ENCODE measurements at regions not wholly inside any gene's neighbourhood (a gene's known extent, or its start where the extent isn't known, plus 50 kb on each side); places are given as distances from the start of the nearest gene placed in this dataset.

DNA sequence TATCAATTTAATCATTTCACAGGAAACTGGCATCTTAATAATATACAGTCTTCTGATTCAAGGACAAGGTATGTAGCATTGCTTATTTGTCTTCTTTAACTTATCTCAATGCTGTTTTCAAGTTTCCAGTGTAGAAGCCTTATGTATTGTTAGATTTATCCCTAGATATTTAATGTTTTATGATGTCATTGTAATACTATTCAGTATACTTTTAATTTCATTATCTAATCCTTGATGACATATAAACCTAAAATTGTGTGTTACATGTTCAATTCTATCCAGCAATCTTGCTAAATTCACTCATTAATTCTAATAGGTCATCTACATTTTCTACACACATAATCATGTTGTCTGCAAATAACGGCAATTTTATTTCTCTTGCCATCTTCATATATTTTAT is 126.3 kb upstream of the SEC61G start:
- peaks cover 1% of the 10 kb centered on the region; the same call in 1 of the 2 replicates for H3K27me3 ChIP-seq (ENCODE audit: control insufficient read depth, insufficient read depth, low read length)
- H3K36me3 ChIP-seq (ENCODE audit: control insufficient read depth, insufficient read depth, low read length) = no peaks in the 10 kb centered on the region
- no peak overlapping the region for H3K4me3 ChIP-seq (ENCODE audit: low read depth, low read length)
- TF ChIP-seq, protein P1, sequence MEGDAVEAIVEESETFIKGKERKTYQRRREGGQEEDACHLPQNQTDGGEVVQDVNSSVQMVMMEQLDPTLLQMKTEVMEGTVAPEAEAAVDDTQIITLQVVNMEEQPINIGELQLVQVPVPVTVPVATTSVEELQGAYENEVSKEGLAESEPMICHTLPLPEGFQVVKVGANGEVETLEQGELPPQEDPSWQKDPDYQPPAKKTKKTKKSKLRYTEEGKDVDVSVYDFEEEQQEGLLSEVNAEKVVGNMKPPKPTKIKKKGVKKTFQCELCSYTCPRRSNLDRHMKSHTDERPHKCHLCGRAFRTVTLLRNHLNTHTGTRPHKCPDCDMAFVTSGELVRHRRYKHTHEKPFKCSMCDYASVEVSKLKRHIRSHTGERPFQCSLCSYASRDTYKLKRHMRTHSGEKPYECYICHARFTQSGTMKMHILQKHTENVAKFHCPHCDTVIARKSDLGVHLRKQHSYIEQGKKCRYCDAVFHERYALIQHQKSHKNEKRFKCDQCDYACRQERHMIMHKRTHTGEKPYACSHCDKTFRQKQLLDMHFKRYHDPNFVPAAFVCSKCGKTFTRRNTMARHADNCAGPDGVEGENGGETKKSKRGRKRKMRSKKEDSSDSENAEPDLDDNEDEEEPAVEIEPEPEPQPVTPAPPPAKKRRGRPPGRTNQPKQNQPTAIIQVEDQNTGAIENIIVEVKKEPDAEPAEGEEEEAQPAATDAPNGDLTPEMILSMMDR (IDR thresholded peaks at IDR 0.05; ENCODE audit: insufficient read depth, low read depth, low read length) = no peak
- CTCF ChIA-PET = interaction anchor here (1.1 kb wide), 1 partner anchor 9 kb away, joined by 3 read pairs; no protein-coding TSS in a partner anchor
- POLR2A ChIA-PET = no interaction called here
- no peak for DNase-seq (ENCODE audit: low read depth)

DNA sequence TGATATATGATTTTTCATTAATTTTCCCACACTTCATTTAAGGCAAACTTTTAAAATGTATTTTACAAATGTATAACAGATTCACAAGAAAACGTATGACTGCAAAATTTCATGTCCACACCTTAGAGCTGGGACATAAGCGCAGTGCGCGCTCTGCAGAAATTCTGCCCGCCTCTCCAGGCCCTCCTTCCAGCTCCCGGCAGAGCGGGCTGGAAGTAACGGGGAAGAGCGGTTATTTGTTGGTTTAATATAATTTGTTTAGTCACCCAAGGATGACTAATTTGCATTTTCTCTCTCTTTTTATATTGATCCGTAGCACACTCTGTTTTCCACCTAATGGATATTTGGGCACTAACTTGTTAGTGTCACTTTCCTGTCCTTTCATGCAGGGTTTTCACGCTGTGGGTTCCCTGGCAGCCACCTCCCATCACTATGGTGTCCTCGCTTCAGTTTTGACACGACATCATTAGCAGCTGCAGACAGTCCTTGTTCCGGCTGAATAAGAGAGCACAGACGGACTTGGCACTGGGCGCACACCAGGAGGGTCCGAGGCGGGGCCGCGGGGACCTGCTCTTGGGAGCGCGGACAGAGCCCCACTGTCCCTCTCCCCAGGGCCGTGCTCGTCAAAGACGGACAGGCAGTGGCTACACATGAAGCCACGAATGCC is 129.2 kb upstream of the SEC61G start:
- Histone ChIP-seq H3K27me3 (ENCODE audit: control insufficient read depth, insufficient read depth, low read length) (peaks cover 1% of the 10 kb centered on the region; the same call in 1 of the 2 replicates), H3K36me3 (ENCODE audit: control insufficient read depth, insufficient read depth, low read length) (no peaks in the 10 kb centered on the region), H3K4me3 (ENCODE audit: low read depth, low read length) (peak overlapping the region; percentile 30)
- ChIA-PET CTCF (interaction anchor here (1.0 to 1.7 kb wide), 4 partner anchors 9 to 367 kb away, joined by 3 to 6 read pairs (median 5); no protein-coding TSS in a partner anchor), POLR2A (no interaction called here)
- DNase-seq (ENCODE audit: low read depth) = no peak
- TF ChIP-seq, protein P1 (IDR thresholded peaks at IDR 0.05; ENCODE audit: insufficient read depth, low read depth, low read length) = no peak

DNA sequence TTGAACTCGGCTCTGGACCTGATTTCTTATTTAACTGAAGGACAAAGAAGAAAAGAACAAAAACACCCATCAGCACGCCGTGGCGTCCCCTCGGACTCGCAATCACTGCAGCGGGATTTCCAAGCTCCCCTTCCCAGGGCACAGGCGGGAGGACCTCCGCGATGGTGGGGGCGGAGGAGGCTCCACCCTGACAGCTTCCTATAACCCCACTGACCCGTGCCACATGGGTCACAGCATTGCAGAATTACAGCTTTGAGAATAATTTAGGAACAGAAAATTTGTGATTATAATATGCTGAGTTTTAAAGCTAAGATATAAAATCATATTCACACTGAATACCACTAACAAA is 129.7 kb upstream of the SEC61G start:
- H3K27me3 ChIP-seq (ENCODE audit: control insufficient read depth, insufficient read depth, low read length) = peaks cover 1% of the 10 kb centered on the region; the same call in 1 of the 2 replicates
- H3K36me3 ChIP-seq (ENCODE audit: control insufficient read depth, insufficient read depth, low read length) = no peaks in the 10 kb centered on the region
- no peak for DNase-seq (ENCODE audit: low read depth)
- ChIA-PET CTCF (interaction anchor here (1.0 to 1.2 kb wide), 3 partner anchors 9 to 366 kb away, joined by 3 to 6 read pairs (median 4); no protein-coding TSS in a partner anchor), POLR2A (no interaction called here)
- H3K4me3 ChIP-seq (ENCODE audit: low read depth, low read length) = peak overlapping the region; percentile 30
- TF ChIP-seq, protein P1 (IDR thresholded peaks at IDR 0.05; ENCODE audit: insufficient read depth, low read depth, low read length) = no peak

DNA sequence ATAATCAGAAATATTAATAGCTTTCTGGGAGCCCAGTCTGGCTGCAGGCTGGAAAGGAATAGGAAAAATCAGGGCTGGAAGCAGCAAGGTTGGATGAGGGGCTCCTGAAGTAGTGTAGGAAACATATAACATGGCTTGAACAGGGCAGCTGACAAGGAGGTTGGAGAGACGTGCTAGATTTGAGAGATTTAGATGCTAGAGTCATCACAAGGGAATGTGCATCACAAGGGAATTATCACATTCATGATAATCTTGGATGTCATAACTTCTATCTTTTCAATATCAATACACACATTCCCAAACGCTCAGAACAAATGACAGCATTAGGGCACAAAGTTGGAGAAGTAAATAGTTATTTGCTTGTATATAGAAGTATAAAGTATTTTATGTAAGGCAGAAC is 120.9 kb upstream of the EGFR start:
- DNase-seq (ENCODE audit: low read depth) = no peak
- POLR2A ChIA-PET = no interaction called here

DNA sequence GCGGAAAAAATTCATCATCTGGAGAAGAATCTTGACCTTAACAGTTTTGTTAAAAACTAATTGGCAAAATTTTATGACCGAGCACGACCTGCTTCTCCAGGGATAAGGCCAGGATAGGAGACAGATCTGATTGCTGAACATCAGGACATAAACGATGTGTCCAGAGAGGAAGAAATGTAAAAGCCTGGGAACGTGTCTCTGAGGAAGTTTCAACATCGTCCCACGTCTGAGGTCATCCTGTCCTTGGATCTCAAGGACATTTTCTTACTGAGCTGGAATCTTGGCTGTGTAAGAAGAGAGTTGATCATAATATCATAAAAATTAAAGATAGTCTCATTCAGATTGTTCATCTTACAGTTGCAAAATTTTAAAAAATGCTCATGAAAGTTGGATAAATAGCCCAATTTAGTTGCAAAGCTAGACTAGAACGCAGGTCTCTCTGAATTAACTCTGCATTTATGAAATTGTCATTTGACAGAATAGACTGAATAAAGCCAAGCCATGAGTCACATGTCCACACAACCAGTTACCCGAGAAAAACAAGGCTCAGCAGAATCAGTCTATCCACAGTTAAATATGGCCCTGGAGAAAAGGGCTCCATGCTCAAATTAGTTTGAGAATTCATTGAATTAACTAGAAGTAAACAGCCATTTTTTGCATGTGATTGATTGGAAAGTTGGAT is 120.0 kb upstream of the EGFR start:
- ChIA-PET POLR2A (no interaction called here), CTCF (no interaction called here)
- TF ChIP-seq, protein P1 (IDR thresholded peaks at IDR 0.05; ENCODE audit: insufficient read depth, low read depth, low read length) = no peak
- no peaks in the 10 kb centered on the region for H3K36me3 ChIP-seq (ENCODE audit: control insufficient read depth, insufficient read depth, low read length)
- no peak for DNase-seq (ENCODE audit: low read depth)
- no peaks in the 10 kb centered on the region for H3K27me3 ChIP-seq (ENCODE audit: control insufficient read depth, insufficient read depth, low read length)
- no peak overlapping the region for H3K4me3 ChIP-seq (ENCODE audit: low read depth, low read length)

More for the DNA sequence above, 120.9 kb upstream of the EGFR start:
- Histone ChIP-seq H3K27me3 (ENCODE audit: control insufficient read depth, insufficient read depth, low read length) (no peaks in the 10 kb centered on the region), H3K4me3 (ENCODE audit: low read depth, low read length) (no peak overlapping the region), H3K36me3 (ENCODE audit: control insufficient read depth, insufficient read depth, low read length) (no peaks in the 10 kb centered on the region)
- CTCF ChIA-PET = interaction anchor here (1.2 kb wide), 1 partner anchor 9 kb away, joined by 4 read pairs; no protein-coding TSS in a partner anchor
- TF ChIP-seq, protein P1 (IDR thresholded peaks at IDR 0.05; ENCODE audit: insufficient read depth, low read depth, low read length) = no peak
